GM23248 (cell line): ENCODE measurements at regions not wholly inside any gene's neighbourhood (a gene's known extent, or its start where the extent isn't known, plus 50 kb on each side); places are given as distances from the start of the nearest gene placed in this dataset.

ENCODE experiments used
- EZH2 ChIP-seq: fragments of 200-600 bp; sonication (generic); IDR thresholded peaks from 2 replicates; pipeline ENCODE4 v1.6.1; 2018; ENCODE audit warnings: antibody characterized with exemption, mild to moderate bottlenecking; ENCODE audit not compliant: insufficient read depth, poor library complexity, severe bottlenecking
- EZH2phosphoT487 ChIP-seq: fragments of 200-600 bp; sonication (generic); IDR thresholded peaks from 2 replicates; pipeline ENCODE4 v1.6.1; 2018; ENCODE audit warnings: antibody characterized with exemption, moderate library complexity, mild to moderate bottlenecking, low read depth; ENCODE audit not compliant: insufficient read depth

- no peak for TF ChIP-seq EZH2
- no peak for TF ChIP-seq EZH2phosphoT487
Observed at GRCh38 chr9:82216435-82216834, 227.9 kb downstream of the SPATA31D1 start.
